ENCODE measurements at regions not wholly inside any gene's neighbourhood (a gene's known extent, or its start where the extent isn't known, plus 50 kb on each side); places are given as distances from the start of the nearest gene placed in this dataset.

DNA sequence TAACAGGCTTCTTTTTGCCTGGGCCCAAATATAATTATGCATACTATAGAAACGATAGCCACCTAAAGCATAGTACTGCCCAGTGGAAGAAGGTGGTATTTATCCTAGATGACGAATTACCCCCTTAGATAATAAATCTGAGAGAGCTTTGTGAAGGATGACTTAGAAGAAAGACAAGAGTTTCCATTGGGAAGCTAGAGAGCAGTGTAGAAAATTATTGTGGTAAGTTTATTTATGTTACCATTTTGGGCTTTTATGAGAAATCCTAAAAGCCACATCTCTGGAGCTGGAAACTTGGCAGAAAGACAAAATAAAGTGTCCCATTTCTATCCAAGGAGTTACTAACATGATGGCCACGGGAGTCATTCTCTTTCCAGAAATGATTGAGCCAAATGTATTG is 172.0 kb upstream of the SEMA6A start:
- no peak overlapping the region for H3T11ph ChIP-seq (ENCODE audit: low read length)
- H2BK15ac ChIP-seq (ENCODE audit: low read depth, low read length): no peak overlapping the region
- H4K8ac ChIP-seq (replicated peaks; ENCODE audit: insufficient read length, low read depth, low read length): no peak overlapping the region
- H2AFZ ChIP-seq (ENCODE audit: low read length): no peak overlapping the region
- H4K91ac ChIP-seq (ENCODE audit: insufficient read length, low read depth, low read length): no peak overlapping the region
- no peak overlapping the region for H3K4ac ChIP-seq (ENCODE audit: low read depth, low read length)
- no peak overlapping the region for H2BK20ac ChIP-seq (ENCODE audit: low read depth, low read length, poor library complexity, severe bottlenecking)
- no peak overlapping the region for H2BK120ac ChIP-seq (ENCODE audit: low read depth, low read length, poor library complexity, severe bottlenecking)
- H3K4me1 ChIP-seq (ENCODE audit: insufficient read depth, low read length): peaks cover 6% of the 10 kb centered on the region; the same call in 1 of the 2 replicates
- no peak for TF ChIP-seq CTCF (conservative IDR thresholded peaks at IDR 0.05)
- no peak overlapping the region for H3K4me2 ChIP-seq (ENCODE audit: insufficient read depth, insufficient read length, low read length)
- no peaks in the 10 kb centered on the region for H3K79me1 ChIP-seq (ENCODE audit: insufficient read depth, low read depth, low read length, poor library complexity, severe bottlenecking)
- H3K9ac ChIP-seq (ENCODE audit: extremely low read depth, insufficient read length, low read length): no peak overlapping the region
- no peak overlapping the region for H2BK5ac ChIP-seq (ENCODE audit: insufficient read length, low read length)
- H3K27ac ChIP-seq (ENCODE audit: insufficient read length, low read depth, low read length): no peak overlapping the region
- H3K9me3 ChIP-seq (ENCODE audit: control insufficient read depth, low read depth, low read length): no peaks in the 10 kb centered on the region
- Mint-ChIP-seq H3K4me3 (no peak overlapping the region), H3K27ac (no peak overlapping the region), H3K4me1 (peaks cover 4 to 18% of the 10 kb centered on the region in 2 experiments; a peak in 2 of 4 replicates), H3K9me3 (peaks cover 10 to 16% of the 10 kb centered on the region in 2 experiments), H3K36me3 (ENCODE audit: insufficient read depth in 1 of 3, low read depth in 3 of 3) (peaks cover 6 to 10% (median 8%) of the 10 kb centered on the region in 3 experiments; a peak in 6 of 7 replicates), H3K27me3 (ENCODE audit: low read depth) (no peaks in the 10 kb centered on the region)
- no peak overlapping the region for H4K5ac ChIP-seq (ENCODE audit: insufficient read length, low read depth, low read length)
- H3K18ac ChIP-seq (ENCODE audit: insufficient read length, low read depth, low read length): no peak overlapping the region
- H4K20me1 ChIP-seq (ENCODE audit: control insufficient read depth, insufficient read depth, insufficient read length): no peaks in the 10 kb centered on the region
- no peak overlapping the region for H2BK12ac ChIP-seq (ENCODE audit: insufficient read length, low read depth, low read length)
- H2AK5ac ChIP-seq (ENCODE audit: insufficient read length, low read length): no peak overlapping the region
- no peaks in the 10 kb centered on the region for H3K23me2 ChIP-seq (ENCODE audit: insufficient read length, low read depth, low read length, poor library complexity, severe bottlenecking)
- no peak for DNase-seq
- H3K56ac ChIP-seq (ENCODE audit: insufficient read length, low read depth, low read length): no peak overlapping the region
- no peaks in the 10 kb centered on the region for H3K79me2 ChIP-seq (ENCODE audit: insufficient read depth, low read length)
- no peak overlapping the region for H3K14ac ChIP-seq (ENCODE audit: insufficient read depth, low read length)
- H3K23ac ChIP-seq (ENCODE audit: insufficient read length, low read depth, low read length): no peak overlapping the region
- WGBS (ENCODE audit: extremely low coverage, insufficient read length, low lambda C conversion rate): no CpG with 5 or more reads among the region's 3 CpGs
- no peaks in the 10 kb centered on the region for H3K27me3 ChIP-seq (ENCODE audit: insufficient read depth, low read length)
